IMR-90 (cell line): ENCODE measurements at regions not wholly inside any gene's neighbourhood (a gene's known extent, or its start where the extent isn't known, plus 50 kb on each side); places are given as distances from the start of the nearest gene placed in this dataset.

Experiments used
- ATAC-seq: fragments of 200-7000 bp; cut with Tn5 transposase; 2 replicates; pipeline ENCODE4 v1.9.1; 2020; ENCODE audit warnings: low read depth, mild to moderate bottlenecking, moderate library complexity
- BruUV-seq: library from RNA; stranded (reverse); fragments of 400-500 nt; replicated peaks from 2 replicates; lab custom pipeline; 2021; lab: Mats Ljungman, UMichigan
- CTCF ChIA-PET: fragments of 300-600 bp; formaldehyde crosslinking; extraction: SDS; loops from one replicate; lab custom pipeline; 2021; ENCODE audit warnings: antibody characterized with exemption; lab: Yijun Ruan, JAX
- POLR2A ChIA-PET: fragments of 300-600 bp; sonication (Branson Sonifier 250); formaldehyde crosslinking; loops from one replicate; lab custom pipeline; 2022; ENCODE audit warnings: antibody characterized with exemption; ENCODE audit not compliant: unreplicated experiment; lab: Charles Lee
- DNase-seq: peaks from one replicate; pipeline ENCODE4 v3.0.0; 2013
- H2AFZ ChIP-seq: replicated peaks from 2 replicates; pipeline ENCODE3; 2013; ENCODE audit warnings: low read length, mild to moderate bottlenecking; ENCODE audit not compliant: poor library complexity
- H2AK5ac ChIP-seq: 2 replicates; pipeline ENCODE4 v1.6.1; 2013; ENCODE audit warnings: low read depth, low read length, inconsistent platforms
- H2AK9ac ChIP-seq: replicated peaks from 2 replicates; pipeline ENCODE3; 2013; ENCODE audit warnings: mild to moderate bottlenecking, low read depth, low read length, moderate library complexity; ENCODE audit not compliant: poor library complexity
- H2BK120ac ChIP-seq: 2 replicates; pipeline ENCODE4 v1.6.1; 2013; ENCODE audit warnings: low read depth, low read length, inconsistent platforms
- H2BK15ac ChIP-seq: 3 replicates; pipeline ENCODE4 v1.6.1; 2013; ENCODE audit warnings: low read depth, low read length, inconsistent platforms
- H2BK20ac ChIP-seq: 2 replicates; pipeline ENCODE4 v1.6.1; 2013; ENCODE audit warnings: low read depth, mild to moderate bottlenecking, inconsistent platforms, low read length, moderate library complexity
- H2BK5ac ChIP-seq: 2 replicates; pipeline ENCODE4 v1.6.1; 2013; ENCODE audit warnings: mild to moderate bottlenecking, low read depth, low read length, inconsistent platforms; ENCODE audit not compliant: poor library complexity, severe bottlenecking
- H3K14ac ChIP-seq: replicated peaks from 2 replicates; pipeline ENCODE4 v1.6.1; 2013; ENCODE audit warnings: low read depth, low read length, inconsistent platforms
- H3K18ac ChIP-seq: 2 replicates; pipeline ENCODE4 v1.6.1; 2013; ENCODE audit warnings: low read depth, low read length, control low read depth
- H3K23ac ChIP-seq: 2 replicates; pipeline ENCODE4 v1.6.1; 2013; ENCODE audit warnings: low read depth, low read length, inconsistent platforms
- H3K27ac ChIP-seq: 2 replicates; pipeline ENCODE4 v1.5.1; 2013; ENCODE audit warnings: mild to moderate bottlenecking, control low read depth, low read length; ENCODE audit not compliant: insufficient read depth
- H3K27me3 ChIP-seq: 2 replicates; pipeline ENCODE4 v1.6.1; 2013; ENCODE audit warnings: low read length; ENCODE audit not compliant: control insufficient read depth, insufficient read depth
- H3K36me3 ChIP-seq: 2 replicates; pipeline ENCODE4 v1.6.1; 2013; ENCODE audit warnings: low read length, mixed read lengths; ENCODE audit not compliant: control insufficient read depth, insufficient read depth
- H3K4ac ChIP-seq: 2 replicates; pipeline ENCODE4 v1.6.1; 2013; ENCODE audit warnings: low read depth, low read length, inconsistent platforms
- H3K4me1 ChIP-seq: 2 replicates; pipeline ENCODE4 v1.6.1; 2013; ENCODE audit warnings: low read length, mixed read lengths; ENCODE audit not compliant: control insufficient read depth, insufficient read depth
- H3K4me2 ChIP-seq: 2 replicates; pipeline ENCODE4 v1.6.1; 2013; ENCODE audit warnings: low read depth, mild to moderate bottlenecking, control low read depth, low read length, moderate library complexity
- H3K4me3 ChIP-seq: 2 replicates; pipeline ENCODE4 v1.5.1; 2013; ENCODE audit warnings: low read depth, mild to moderate bottlenecking, control low read depth, low read length, moderate library complexity; ENCODE audit not compliant: insufficient read depth
- H3K56ac ChIP-seq: 2 replicates; pipeline ENCODE4 v1.6.1; 2013; ENCODE audit warnings: low read length, inconsistent platforms; ENCODE audit not compliant: insufficient read depth; ENCODE audit errors: extremely low read depth
- H3K79me1 ChIP-seq, 2 experiments: 2 replicates each; pipeline ENCODE4 v1.6.1; 2013; ENCODE audit warnings: low read length in 2 of 2, inconsistent platforms in 1 of 2, low read depth in 1 of 2
- H3K9ac ChIP-seq: 2 replicates; pipeline ENCODE4 v1.6.1; 2013; ENCODE audit warnings: low read depth, low read length, control low read depth
- H3K9me1 ChIP-seq: 2 replicates; pipeline ENCODE4 v1.6.1; 2013; ENCODE audit warnings: low read length, inconsistent platforms; ENCODE audit not compliant: insufficient read depth
- H3K9me3 ChIP-seq: 2 replicates; pipeline ENCODE4 v1.6.1; 2013; ENCODE audit warnings: low read length; ENCODE audit not compliant: control insufficient read depth, insufficient read depth
- H4K20me1 ChIP-seq: 2 replicates; pipeline ENCODE4 v1.6.1; 2013; ENCODE audit warnings: low read length, inconsistent platforms; ENCODE audit not compliant: insufficient read depth
- H4K5ac ChIP-seq: 2 replicates; pipeline ENCODE4 v1.6.1; 2013; ENCODE audit warnings: mild to moderate bottlenecking, low read depth, low read length, control low read depth
- H4K8ac ChIP-seq, 2 experiments: 2 replicates each; pipeline ENCODE4 v1.6.1; 2013; ENCODE audit warnings: low read depth in 2 of 2, low read length in 2 of 2, control low read depth in 1 of 2, inconsistent platforms in 1 of 2
- H4K91ac ChIP-seq: 2 replicates; pipeline ENCODE4 v1.6.1; 2013; ENCODE audit warnings: low read depth, low read length, inconsistent platforms; ENCODE audit not compliant: insufficient read depth
- ELK1 ChIP-seq: fragments of 150-350 bp; IDR thresholded peaks from 2 replicates; pipeline ENCODE4 v1.6.1; 2016; ENCODE audit warnings: low read depth, mild to moderate bottlenecking, low read length, moderate library complexity, borderline replicate concordance
- FOS ChIP-seq: fragments of 150-350 bp; IDR thresholded peaks from 2 replicates; pipeline ENCODE4 v1.6.1; 2016; ENCODE audit warnings: low read depth, low read length
- MXI1 ChIP-seq: IDR thresholded peaks from 2 replicates; pipeline ENCODE4 v1.6.1; 2012; ENCODE audit warnings: low read depth, mild to moderate bottlenecking, low read length, moderate library complexity, borderline replicate concordance
- WGBS, 2 experiments: methylation state at CpG; one replicate each; pipeline versions ENCODE4 v1.1.5 to v1.1.7; 2013; ENCODE audit warnings: missing lambda C conversion rate in 2 of 2; ENCODE audit not compliant: insufficient read length in 1 of 2; ENCODE audit errors: extremely low coverage in 2 of 2; 5-methylcytosine and 5-hydroxymethylcytosine counted together
- dilution Hi-C: fragments of 300-500 bp; cut with HindIII; formaldehyde crosslinking; loops from one replicate; pipeline ENCODE4 v1.14.3; 2018; ENCODE audit warnings: low sequenced_read_pairs; ENCODE audit not compliant: unreplicated experiment
- in situ Hi-C: fragments of 300-500 bp; cut with MboI; formaldehyde crosslinking; loops from 3 replicates; pipeline ENCODE4 v1.14.3; 2019; ENCODE audit warnings: low sequenced_read_pairs, inconsistent platforms, mixed read lengths
- intact Hi-C: fragments of 100-400 bp; cut with micrococcal nuclease; formaldehyde crosslinking; loops from 2 replicates; pipeline ENCODE4 v1.10.0; 2022

GRCh38 chr4:37737466-37737865 is 51.3 kb upstream of the RELL1 start:
- Histone ChIP-seq H3K56ac (no peak overlapping the region), H4K20me1 (no peaks in the 10 kb centered on the region), H3K27ac (no peak overlapping the region), H3K4ac (no peak overlapping the region), H3K79me1 (no peaks in the 10 kb centered on the region), H3K9me3 (no peaks in the 10 kb centered on the region), H3K4me1 (no peaks in the 10 kb centered on the region), H3K4me3 (no peak overlapping the region), H2BK120ac (no peak overlapping the region), H3K4me2 (no peak overlapping the region), H3K27me3 (peaks cover 6% of the 10 kb centered on the region; the same call in 1 of the 2 replicates), H4K91ac (no peak overlapping the region), H3K36me3 (no peaks in the 10 kb centered on the region), H3K9me1 (no peaks in the 10 kb centered on the region), H4K8ac (no peak overlapping the region), H3K9ac (no peak overlapping the region), H4K5ac (no peak overlapping the region), H3K23ac (no peak overlapping the region), H3K14ac (no peak overlapping the region), H2BK15ac (no peak overlapping the region), H2AFZ (no peak overlapping the region), H2BK20ac (no peak overlapping the region), H2BK5ac (no peak overlapping the region), H3K18ac (no peak overlapping the region), H2AK9ac (no peak overlapping the region), H2AK5ac (no peak overlapping the region)
- no TSS peak for BruUV-seq
- 33% methylated on average over 1 of the region's 4 CpGs; no CpG with 5 or more reads in 1 of the 2 experiments for WGBS, 2 experiments
- DNase-seq (peak; percentile 69), ATAC-seq (peak; percentile 49; the same call in 1 of the 2 replicates)
- CTCF ChIA-PET, result no interaction called here
- peak; percentile 43; the same call in 1 of the 2 replicates for TF ChIP-seq FOS
- TF ChIP-seq ELK1, result no peak
- no peak for TF ChIP-seq MXI1
- intact Hi-C loops (no loop called here), in situ Hi-C loops (no loop called here), dilution Hi-C loops (no loop called here)
- POLR2A ChIA-PET, result no interaction called here
